GM12878 (cell line): ENCODE measurements at regions not wholly inside any gene's neighbourhood (a gene's known extent, or its start where the extent isn't known, plus 50 kb on each side); places are given as distances from the start of the nearest gene placed in this dataset.

Experiments used
- ATAC-seq: fragments of 200-7000 bp; cut with Tn5 transposase; 3 replicates; pipeline ENCODE4 v1.9.1; 2020; ENCODE audit warnings: mild to moderate bottlenecking, moderate library complexity
- BruUV-seq: library from RNA; stranded (reverse); fragments of 400-500 nt; replicated peaks from 2 replicates; lab custom pipeline; 2021; lab: Mats Ljungman, UMichigan
- CTCF ChIA-PET: fragments of 300-600 bp; sonication (Branson Sonifier 250); formaldehyde crosslinking; extraction: SDS; loops from one replicate; lab custom pipeline; 2021; ENCODE audit warnings: inconsistent platforms; lab: Yijun Ruan, JAX
- POLR2A ChIA-PET: fragments of 350-600 bp; formaldehyde crosslinking; extraction: SDS; loops from one replicate; lab custom pipeline; 2021; ENCODE audit warnings: inconsistent platforms; lab: Charles Lee
- RAD21 ChIA-PET: fragments of 300-600 bp; sonication (Branson Sonifier 250); formaldehyde crosslinking; loops from one replicate; lab custom pipeline; 2023; ENCODE audit warnings: antibody characterized with exemption; ENCODE audit not compliant: unreplicated experiment; lab: Charles Lee
- SMC1A ChIA-PET: fragments of 300-600 bp; sonication (Branson Sonifier 250); formaldehyde crosslinking; loops from one replicate; lab custom pipeline; 2023; ENCODE audit not compliant: unreplicated experiment, uncharacterized antibody; lab: Charles Lee
- DNase-seq: peaks from one replicate; pipeline ENCODE4 v3.0.0-alpha.2; 2011; ENCODE audit warnings: low read depth, low spot score
- FAIRE-seq: peaks from 3 replicates; lab custom pipeline; 2011; peaks lifted over from hg19 to GRCh38; lab: Jason Lieb, UNC
- H2AFZ ChIP-seq: 2 replicates; pipeline ENCODE4 v1.6.0; 2011; ENCODE audit warnings: low read depth, low read length, control low read depth; ENCODE audit not compliant: control insufficient read depth
- H3K27ac ChIP-seq: 2 replicates; pipeline ENCODE4 v1.5.1; 2011; ENCODE audit warnings: control low read depth; ENCODE audit not compliant: control insufficient read depth, insufficient read depth
- H3K27me3 ChIP-seq, 2 experiments: replicated peaks in 1 of 2; 2 replicates each; pipeline versions ENCODE4 v1.6.0 to v1.6.1; 2011; ENCODE audit warnings: low read length in 1 of 2; ENCODE audit not compliant: control insufficient read depth in 2 of 2, insufficient read depth in 2 of 2
- H3K36me3 ChIP-seq, 2 experiments: 2 replicates each; pipeline ENCODE4 v1.5.1; 2011; ENCODE audit warnings: low read length in 1 of 2; ENCODE audit not compliant: control insufficient read depth in 2 of 2, insufficient read depth in 2 of 2
- H3K4me1 ChIP-seq: 2 replicates; pipeline ENCODE4 v1.6.1; 2011; ENCODE audit warnings: mild to moderate bottlenecking, low read length, moderate library complexity, mixed read lengths; ENCODE audit not compliant: control insufficient read depth, insufficient read depth
- H3K4me2 ChIP-seq: 2 replicates; pipeline ENCODE4 v1.6.0; 2011; ENCODE audit warnings: control low read depth; ENCODE audit not compliant: control insufficient read depth, insufficient read depth
- H3K4me3 ChIP-seq: fragments of 200-600 bp; sonication (generic); 2 replicates; pipeline ENCODE4 v1.5.1; 2016
- H3K79me2 ChIP-seq: 2 replicates; pipeline ENCODE4 v1.6.0; 2011; ENCODE audit warnings: low read length; ENCODE audit not compliant: control insufficient read depth, insufficient read depth
- H3K9ac ChIP-seq: 2 replicates; pipeline ENCODE4 v1.8.0; 2011; ENCODE audit warnings: low read length, control low read depth, mixed read lengths; ENCODE audit not compliant: control insufficient read depth, insufficient read depth
- H3K9me3 ChIP-seq: replicated peaks from 3 replicates; pipeline ENCODE4 v1.5.1; 2011; ENCODE audit warnings: mild to moderate bottlenecking, low read length; ENCODE audit not compliant: control insufficient read depth, insufficient read depth
- H4K20me1 ChIP-seq: 2 replicates; pipeline ENCODE4 v1.6.0; 2011; ENCODE audit not compliant: control insufficient read depth, insufficient read depth
- BCL11A ChIP-seq: IDR thresholded peaks from 2 replicates; pipeline ENCODE4 v1.6.1; 2011; ENCODE audit warnings: low read depth, low read length
- BCL3 ChIP-seq: IDR thresholded peaks from 2 replicates; pipeline ENCODE4 v1.6.1; 2011; ENCODE audit warnings: borderline replicate concordance, low read depth, mild to moderate bottlenecking, moderate library complexity, low read length; ENCODE audit not compliant: insufficient read depth, poor library complexity, severe bottlenecking
- CHD1 ChIP-seq: IDR thresholded peaks from 2 replicates; pipeline ENCODE4 v1.6.1; 2012; ENCODE audit warnings: low read depth, low read length, improper control_type of control experiment
- CREM ChIP-seq: IDR thresholded peaks from 2 replicates; pipeline ENCODE4 v1.6.1; 2014; ENCODE audit warnings: antibody characterized with exemption, low read depth
- EZH2 ChIP-seq: IDR thresholded peaks from 2 replicates; pipeline ENCODE4 v1.6.1; 2012; ENCODE audit warnings: low read depth, mild to moderate bottlenecking, control low read depth, inconsistent platforms, low read length, borderline replicate concordance; ENCODE audit not compliant: control insufficient read depth
- MYC ChIP-seq: IDR thresholded peaks from 2 replicates; pipeline ENCODE4 v1.6.1; 2011; ENCODE audit warnings: mild to moderate bottlenecking, low read length, moderate library complexity, inconsistent platforms; ENCODE audit not compliant: insufficient read depth, insufficient replicate concordance, insufficient read length, severe bottlenecking
- POU2F2 ChIP-seq: IDR thresholded peaks from 3 replicates; pipeline ENCODE4 v1.6.1; 2011; ENCODE audit warnings: low read depth, mild to moderate bottlenecking, low read length, borderline replicate concordance
- RCOR1 ChIP-seq: conservative IDR thresholded peaks from 2 replicates; pipeline ENCODE4 v1.6.1; 2012; ENCODE audit warnings: low read depth, low read length, improper control_type of control experiment
- RUNX3 ChIP-seq: IDR thresholded peaks from 2 replicates; pipeline ENCODE4 v1.6.1; 2012; ENCODE audit warnings: low read length, inconsistent platforms
- SREBF1 ChIP-seq: IDR thresholded peaks from 2 replicates; pipeline ENCODE4 v1.6.1; 2012; ENCODE audit warnings: mild to moderate bottlenecking, low read length
- SRF ChIP-seq, 2 experiments: IDR thresholded peaks; 2 replicates each; pipeline ENCODE4 v1.6.1; 2011; ENCODE audit warnings: low read depth in 2 of 2, low read length in 2 of 2, mild to moderate bottlenecking in 1 of 2, moderate library complexity in 1 of 2
- STAT3 ChIP-seq: IDR thresholded peaks from 2 replicates; pipeline ENCODE4 v1.6.1; 2011; ENCODE audit warnings: low read depth, low read length, improper control_type of control experiment
- TAF1 ChIP-seq: IDR thresholded peaks from 2 replicates; pipeline ENCODE4 v1.6.1; 2011; ENCODE audit warnings: mild to moderate bottlenecking, low read depth, low read length, borderline replicate concordance
- ZBTB33 ChIP-seq: fragments of 450-650 bp; IDR thresholded peaks from 2 replicates; pipeline ENCODE4 v1.6.1; 2017; ENCODE audit warnings: mild to moderate bottlenecking
- ZNF274 ChIP-seq: IDR thresholded peaks from one replicate; pipeline ENCODE4 v1.8.0; 2011; ENCODE audit not compliant: insufficient read length, insufficient read depth
- WGBS: methylation state at CpG from one replicate; pipeline ENCODE4 v1.1.6; 2016; ENCODE audit warnings: low lambda C conversion rate; ENCODE audit not compliant: insufficient replicate concordance, insufficient coverage; ENCODE audit errors: missing lambda C conversion rate; 5-methylcytosine and 5-hydroxymethylcytosine counted together
- in situ Hi-C: fragments of 300-500 bp; cut with MboI; formaldehyde crosslinking; loops from 9 replicates; pipeline ENCODE4 v1.14.3; 2018; ENCODE audit warnings: mixed read lengths
- intact Hi-C: fragments of 100-400 bp; cut with micrococcal nuclease; formaldehyde crosslinking; loops from one replicate; pipeline ENCODE4 v1.14.2; 2022; ENCODE audit not compliant: unreplicated experiment

GRCh38 chr3:80914854-80915253, 846.6 kb downstream of the GBE1 start:
- no peaks in the 10 kb centered on the region for H3K79me2 ChIP-seq
- H3K27ac ChIP-seq, result no peak overlapping the region
- no peak for ATAC-seq
- ChIA-PET CTCF (interaction anchor here (1.3 kb wide), 1 partner anchor 10 kb away, joined by 3 read pairs; no protein-coding TSS in a partner anchor), POLR2A (no interaction called here), RAD21 (no interaction called here), SMC1A (interaction anchor here (1.4 to 1.8 kb wide), 2 partner anchors 9 to 10 kb away, joined by 3 to 6 read pairs; no protein-coding TSS in a partner anchor)
- no peaks in the 10 kb centered on the region for H3K4me1 ChIP-seq
- intact Hi-C loops, result no loop called here
- H3K4me2 ChIP-seq, result no peak overlapping the region
- H3K27me3 ChIP-seq, result no peaks in the 10 kb centered on the region
- DNase-seq, result no peak
- no peaks in the 10 kb centered on the region for H3K36me3 ChIP-seq
- 42% methylated on average over 4 of the region's 4 CpGs for WGBS
- BruUV-seq, result no TSS peak
- H3K9ac ChIP-seq, result no peak overlapping the region
- no peak for FAIRE-seq
- H3K9me3 ChIP-seq, result no peaks in the 10 kb centered on the region
- no peaks in the 10 kb centered on the region for H4K20me1 ChIP-seq
- H3K4me3 ChIP-seq, result no peak overlapping the region
- in situ Hi-C loops, result no loop called here
- no peak for TF ChIP-seq POU2F2
- no peak for TF ChIP-seq ZNF274
- TF ChIP-seq SRF (IDR thresholded peaks at IDR 0.05; ENCODE audit: low read depth in 2 of 2, low read length in 2 of 2), result no peak
- TF ChIP-seq TAF1, result no peak
- no peak overlapping the region for H2AFZ ChIP-seq

- no peak for ATAC-seq
- DNase-seq, result no peak
- no peaks in the 10 kb centered on the region for H3K4me1 ChIP-seq
- TF ChIP-seq BCL11A (no peak), BCL3 (no peak), MYC (no peak), EZH2 (no peak), ZBTB33 (no peak), TAF1 (no peak), RUNX3 (no peak), CREM (no peak), RCOR1 (no peak), CHD1 (no peak), STAT3 (no peak), SREBF1 (no peak)
- TF ChIP-seq, all 136 proteins: peak for 0
- H3K4me3 ChIP-seq, result no peak overlapping the region
- SMC1A ChIA-PET, result no interaction called here
- BruUV-seq, result no TSS peak
- RAD21 ChIA-PET, result no interaction called here
- H3K27ac ChIP-seq, result no peak overlapping the region
- no peaks in the 10 kb centered on the region for H3K79me2 ChIP-seq
- no peaks in the 10 kb centered on the region for H3K36me3 ChIP-seq
- H3K4me2 ChIP-seq, result no peak overlapping the region
- H2AFZ ChIP-seq, result no peak overlapping the region
- no peaks in the 10 kb centered on the region for H3K27me3 ChIP-seq
- CTCF ChIA-PET, result interaction anchor here (0.5 kb wide), 1 partner anchor 40 kb away, joined by 3 read pairs; no protein-coding TSS in a partner anchor
- in situ Hi-C loops, result no loop called here
- FAIRE-seq, result no peak
- POLR2A ChIA-PET, result no interaction called here
- H3K9me3 ChIP-seq, result no peaks in the 10 kb centered on the region
- H3K9ac ChIP-seq, result no peak overlapping the region
- intact Hi-C loops, result no loop called here
- H4K20me1 ChIP-seq, result no peaks in the 10 kb centered on the region
These were observed 863.2 kb downstream of the GBE1 start for GRCh38 chr3:80898211-80898610.
